Fibroblast of skin of left quadriceps (primary cell): ENCODE measurements at regions not wholly inside any gene's neighbourhood (a gene's known extent, or its start where the extent isn't known, plus 50 kb on each side); places are given as distances from the start of the nearest gene placed in this dataset.
A peak's percentile ranks its signal among the peaks of the same experiment; 100 is the strongest.

ENCODE experiments used
- DNase-seq, 2 experiments: peaks; one replicate each; pipeline ENCODE4 v3.0.0-alpha.2; 2013; ENCODE audit warnings: low read depth in 2 of 2

GRCh38 chr10:29962166-29962850 lies 97.1 kb downstream of the JCAD start:
- DNase-seq, result no peak

DNA sequence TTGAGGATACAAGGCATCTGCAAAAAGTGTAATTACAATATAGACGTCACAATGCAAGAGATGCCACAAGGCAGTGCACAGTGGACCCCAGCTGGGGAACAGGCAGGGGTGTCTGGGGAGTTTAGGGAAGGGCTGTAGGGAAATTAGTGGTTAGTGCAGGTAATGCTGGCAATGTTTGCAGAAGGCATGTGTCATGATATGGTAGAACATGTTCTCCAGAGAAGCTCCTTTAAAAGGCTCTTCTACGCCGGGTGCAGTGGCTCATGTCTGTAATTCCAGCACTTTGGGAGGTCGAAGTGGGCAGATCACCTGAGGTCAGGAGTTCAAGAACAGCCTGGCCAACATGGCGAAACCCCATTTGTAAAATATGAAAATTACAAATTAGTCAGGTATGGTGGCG lies 98.0 kb downstream of the JCAD start:
- no peak for DNase-seq

DNA sequence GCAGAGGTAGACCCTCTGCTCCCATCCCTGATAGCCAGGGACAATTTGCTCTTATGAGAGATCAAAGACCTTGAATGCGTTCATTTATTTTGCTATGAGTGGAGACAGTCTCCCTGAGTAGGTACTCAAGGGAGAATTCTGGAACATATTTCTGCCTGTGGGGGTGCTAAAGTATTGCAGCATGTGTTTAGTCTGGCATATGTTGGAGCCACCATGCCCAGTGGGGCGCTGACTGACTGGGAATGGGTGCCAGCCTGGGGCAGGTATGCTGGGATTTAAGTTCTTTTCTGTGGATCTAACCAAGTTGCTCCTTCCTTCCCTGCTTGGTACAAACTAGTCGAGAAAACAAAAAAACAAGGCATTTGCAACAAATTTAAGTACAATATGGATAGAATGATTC lies 99.1 kb downstream of the JCAD start:
- DNase-seq, result no peak

GRCh38 chr10:29959586-29959985 lies 99.8 kb downstream of the JCAD start:
- no peak for DNase-seq

- DNase-seq, result no peak
Measured at GRCh38 chr10:29958440-29958839, 100.9 kb downstream of the JCAD start.

GRCh38 chr10:29957907-29958331 lies 101.5 kb downstream of the JCAD start:
- DNase-seq, result no peak

DNA sequence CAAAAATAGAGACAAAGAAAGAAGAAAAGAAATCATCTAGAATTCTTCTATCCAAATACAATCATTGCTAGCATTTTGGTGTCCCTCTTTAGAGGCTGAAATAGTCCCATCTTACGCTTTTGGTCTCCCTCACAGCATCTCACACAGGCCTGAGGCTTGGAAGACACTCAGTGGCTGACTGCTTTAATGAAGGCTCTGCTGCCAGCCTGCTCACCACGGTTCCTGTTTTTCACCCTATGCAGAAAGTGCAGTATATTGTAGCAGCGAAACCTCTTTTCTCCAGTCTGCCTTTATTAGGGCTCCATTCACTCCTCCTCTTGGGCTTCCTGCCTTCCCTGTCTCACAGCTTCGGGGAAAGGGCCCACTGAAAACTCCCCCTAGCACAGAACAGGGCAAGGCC lies 102.2 kb downstream of the JCAD start:
- no peak for DNase-seq

DNA sequence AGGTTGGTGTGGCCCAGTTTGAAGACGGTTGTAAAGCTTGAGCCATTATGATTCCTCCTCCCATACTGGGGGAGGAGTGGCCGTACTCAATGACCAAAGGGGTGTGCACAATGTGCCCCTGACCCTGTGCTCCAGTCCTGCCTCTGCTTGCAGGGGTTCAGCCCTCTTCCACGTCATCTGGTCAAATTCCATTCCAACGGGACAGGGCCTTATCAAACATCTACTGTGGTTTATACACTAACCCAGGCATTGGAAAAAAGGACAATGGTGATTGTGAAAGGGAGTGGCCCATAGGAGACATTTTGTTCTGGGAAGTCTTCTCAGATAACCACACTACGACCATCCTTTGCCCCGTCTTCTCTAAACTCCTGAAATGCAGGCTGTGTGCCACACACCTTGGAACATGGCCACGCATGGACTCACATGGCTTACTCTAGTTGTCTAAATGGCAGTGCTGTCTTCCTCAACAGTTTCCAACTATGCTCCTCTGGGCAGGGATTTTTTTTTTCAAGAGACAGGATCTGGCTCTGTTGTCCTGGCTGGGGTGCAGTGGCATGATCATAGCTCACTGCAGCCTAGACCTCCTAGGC lies 103.0 kb downstream of the JCAD start:
- DNase-seq, result no peak

GRCh38 chr10:29955329-29955935 lies 104.0 kb downstream of the JCAD start:
- DNase-seq, result no peak

DNA sequence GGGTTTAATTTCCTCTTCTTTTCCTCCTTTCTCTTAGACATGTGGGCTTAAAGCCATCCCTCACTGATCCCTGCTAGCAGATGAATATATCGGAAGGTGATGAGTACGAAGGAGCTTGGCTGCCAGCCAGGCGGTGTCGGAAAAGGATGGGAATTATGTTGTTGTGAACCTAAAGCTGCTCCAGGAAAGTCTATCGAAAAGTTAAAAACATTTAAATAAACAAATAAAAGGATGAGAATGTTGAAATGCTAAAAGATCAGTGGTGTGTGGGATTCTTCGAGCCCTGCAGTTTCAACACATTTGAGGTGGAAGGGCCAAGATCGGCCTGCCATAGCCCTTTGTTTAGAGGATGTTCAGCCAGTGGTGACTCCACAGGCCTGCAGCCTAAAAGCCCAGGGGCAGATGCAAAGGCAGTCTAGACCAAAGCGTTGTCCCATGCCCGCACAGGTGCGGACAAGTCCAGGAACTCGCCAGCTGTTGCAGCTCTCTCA lies 107.9 kb downstream of the JCAD start:
- DNase-seq, result peak; percentile 65 to 72

- DNase-seq, result no peak
Measured at GRCh38 chr10:29950391-29950790, 109.0 kb downstream of the JCAD start.

DNA sequence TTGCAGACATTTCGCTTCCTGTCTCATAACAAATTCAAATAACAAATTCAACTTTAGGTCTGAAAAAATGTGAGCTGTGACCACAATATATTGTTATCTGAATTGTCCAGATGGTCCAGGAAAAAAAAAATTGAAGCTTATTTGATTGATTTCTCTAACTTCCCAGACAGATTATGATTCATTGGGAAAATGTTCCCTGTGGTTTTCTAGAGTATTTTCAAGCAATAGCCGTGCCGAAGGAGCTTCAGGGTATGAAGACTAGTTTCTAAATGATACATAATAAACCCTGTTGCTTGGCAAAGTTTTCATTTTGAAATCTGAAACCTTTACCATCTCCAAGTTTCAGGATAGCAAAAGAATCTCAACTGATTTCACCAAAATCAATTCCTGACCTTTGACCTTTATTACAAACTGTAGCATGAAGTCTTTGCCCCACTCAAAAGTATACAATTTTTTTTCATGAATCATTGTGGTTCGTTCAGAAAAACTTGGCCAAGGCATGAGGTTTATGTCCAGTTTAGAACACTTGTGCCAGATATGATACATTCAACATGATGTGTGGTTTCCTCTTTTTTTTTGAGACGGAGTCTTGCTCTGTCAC lies 109.9 kb downstream of the JCAD start:
- peak; percentile 98 to 99 for DNase-seq

GRCh38 chr10:29948881-29949355 lies 110.5 kb downstream of the JCAD start:
- no peak for DNase-seq

GRCh38 chr10:29947701-29948060 lies 111.7 kb downstream of the JCAD start:
- DNase-seq, result no peak

- peak; percentile 66 to 73 for DNase-seq
Measured at GRCh38 chr10:29946953-29947700, 112.3 kb downstream of the JCAD start.

GRCh38 chr10:29946614-29946952 lies 112.8 kb downstream of the JCAD start:
- DNase-seq, result no peak

GRCh38 chr10:29941476-29941875 lies 117.9 kb downstream of the JCAD start:
- no peak for DNase-seq

DNA sequence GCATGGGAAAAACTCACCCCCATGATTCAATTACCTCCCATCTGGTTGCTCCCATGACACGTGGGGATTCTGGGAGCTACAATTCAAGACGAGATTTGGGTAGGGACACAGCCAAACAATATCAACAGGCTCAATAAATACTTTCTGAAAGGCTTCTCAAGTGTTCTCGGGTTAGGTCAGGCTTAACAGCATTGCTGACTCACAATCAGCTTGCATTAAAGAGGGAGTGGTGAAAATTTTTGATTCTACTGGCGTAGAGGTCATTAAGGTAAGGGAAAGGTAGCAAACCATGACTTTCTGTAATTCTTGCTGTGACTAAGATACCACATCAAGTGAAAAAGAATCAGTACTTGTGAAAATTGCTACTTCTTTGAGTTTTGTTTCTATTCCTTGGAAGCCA lies 126.4 kb downstream of the JCAD start:
- DNase-seq, result no peak

- DNase-seq, result no peak
Measured at GRCh38 chr10:29931833-29932232, 127.6 kb downstream of the JCAD start.

DNA sequence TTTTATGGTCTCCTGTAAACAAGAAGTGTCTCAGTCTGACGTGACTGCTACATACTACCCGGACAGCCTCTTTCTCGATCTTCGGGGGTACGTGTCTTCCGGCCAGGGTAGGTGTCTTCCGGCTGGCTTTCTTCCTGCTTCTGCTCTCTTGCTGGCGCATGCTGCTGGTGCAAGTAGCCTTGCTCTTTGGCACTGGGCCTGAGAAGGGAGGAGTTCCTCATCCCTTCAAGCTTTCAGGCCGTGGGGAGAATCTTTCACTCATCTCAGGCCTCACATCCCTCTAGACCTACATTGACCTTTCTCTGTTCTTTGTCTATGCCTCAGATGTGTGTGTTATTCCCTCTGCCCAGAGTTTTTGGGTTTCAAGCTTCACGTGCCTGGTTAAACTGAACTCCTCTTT lies 130.4 kb downstream of the JCAD start:
- no peak for DNase-seq

DNA sequence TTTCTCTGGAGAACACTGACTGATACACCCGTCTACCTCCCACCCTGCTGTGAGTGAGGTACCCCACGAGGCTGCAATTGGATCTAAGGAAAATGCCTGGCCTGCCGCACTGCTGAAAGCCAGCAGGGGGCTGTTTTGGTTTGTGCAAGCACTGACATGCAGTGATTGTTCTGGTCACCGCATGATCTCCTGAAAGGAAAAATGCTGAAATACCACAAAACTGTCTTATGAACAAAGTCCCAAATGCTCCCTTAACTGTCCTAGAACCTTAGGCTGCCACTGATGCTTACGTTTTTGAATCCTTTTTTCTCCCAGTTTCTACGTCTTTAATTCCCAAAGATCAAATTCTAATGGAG lies 132.7 kb downstream of the JCAD start:
- peak; percentile 42 for DNase-seq
